Trophoblast cell (in vitro differentiated cells and primary cell): ENCODE measurements at regions not wholly inside any gene's neighbourhood (a gene's known extent, or its start where the extent isn't known, plus 50 kb on each side); places are given as distances from the start of the nearest gene placed in this dataset.

Experiments used
- DNase-seq, 2 donors: peaks; one replicate each; pipeline ENCODE4 v3.0.0-alpha.2; 2016
- H2AFZ ChIP-seq: 2 replicates; pipeline ENCODE4 v1.6.1; 2013; ENCODE audit warnings: low read length, moderate library complexity, mild to moderate bottlenecking; ENCODE audit not compliant: insufficient read depth, poor library complexity
- H2AK5ac ChIP-seq: 2 replicates; pipeline ENCODE4 v1.6.1; 2013; ENCODE audit warnings: mild to moderate bottlenecking, low read length
- H2BK120ac ChIP-seq: 2 replicates; pipeline ENCODE4 v1.6.1; 2013; ENCODE audit warnings: low read length, mild to moderate bottlenecking, moderate library complexity; ENCODE audit not compliant: insufficient read depth, poor library complexity
- H2BK12ac ChIP-seq: 2 replicates; pipeline ENCODE4 v1.6.1; 2013; ENCODE audit warnings: mild to moderate bottlenecking, low read length, moderate library complexity
- H2BK5ac ChIP-seq: 2 replicates; pipeline ENCODE4 v1.6.1; 2013; ENCODE audit warnings: low read length, low read depth, moderate library complexity, mild to moderate bottlenecking; ENCODE audit not compliant: poor library complexity
- H3K14ac ChIP-seq: 2 replicates; pipeline ENCODE4 v1.6.1; 2013; ENCODE audit warnings: mild to moderate bottlenecking, low read length
- H3K18ac ChIP-seq: 2 replicates; pipeline ENCODE4 v1.6.1; 2013; ENCODE audit warnings: mild to moderate bottlenecking, low read length
- H3K23ac ChIP-seq: 2 replicates; pipeline ENCODE4 v1.6.1; 2013; ENCODE audit warnings: low read length
- H3K27ac ChIP-seq: 2 replicates; pipeline ENCODE4 v1.5.1; 2013; ENCODE audit warnings: low read depth, mild to moderate bottlenecking, inconsistent platforms, low read length, moderate library complexity
- H3K27me3 ChIP-seq: 2 replicates; pipeline ENCODE4 v1.6.1; 2013; ENCODE audit warnings: inconsistent platforms, mild to moderate bottlenecking, low read length, moderate library complexity; ENCODE audit not compliant: insufficient read depth
- H3K36me3 ChIP-seq, 2 experiments: 1 replicate in 1 of 2; 2 replicates in 1 of 2; pipeline ENCODE4 v1.6.1; 2013; ENCODE audit warnings: low read length in 2 of 2, mild to moderate bottlenecking in 2 of 2, moderate library complexity in 1 of 2; ENCODE audit not compliant: insufficient read depth in 2 of 2, control insufficient read depth in 1 of 2
- H3K4ac ChIP-seq: 2 replicates; pipeline ENCODE4 v1.6.1; 2013; ENCODE audit warnings: low read depth, mild to moderate bottlenecking, low read length, moderate library complexity
- H3K4me1 ChIP-seq, 2 experiments: 1 replicate in 1 of 2; 2 replicates in 1 of 2; pipeline ENCODE4 v1.6.1; 2013; ENCODE audit warnings: low read length in 2 of 2, mild to moderate bottlenecking in 2 of 2, moderate library complexity in 1 of 2; ENCODE audit not compliant: insufficient read depth in 2 of 2, control insufficient read depth in 1 of 2
- H3K4me2 ChIP-seq: 2 replicates; pipeline ENCODE4 v1.6.1; 2013; ENCODE audit warnings: inconsistent platforms, mild to moderate bottlenecking, low read length, moderate library complexity
- H3K4me3 ChIP-seq: 2 replicates; pipeline ENCODE4 v1.5.1; 2013; ENCODE audit warnings: mild to moderate bottlenecking, low read depth, low read length, inconsistent platforms
- H3K79me1 ChIP-seq: one replicate; pipeline ENCODE4 v1.6.1; 2013; ENCODE audit warnings: low read length
- H3K79me2 ChIP-seq: 2 replicates; pipeline ENCODE4 v1.6.1; 2013; ENCODE audit warnings: low read length, mild to moderate bottlenecking; ENCODE audit not compliant: control insufficient read depth, insufficient read depth, poor library complexity
- H3K9ac ChIP-seq: 2 replicates; pipeline ENCODE4 v1.6.1; 2013; ENCODE audit warnings: mild to moderate bottlenecking, low read length
- H3K9me3 ChIP-seq: 2 replicates; pipeline ENCODE4 v1.6.1; 2013; ENCODE audit warnings: low read depth, mild to moderate bottlenecking, control low read depth, inconsistent platforms, low read length; ENCODE audit not compliant: insufficient read depth
- H4K12ac ChIP-seq: 2 replicates; pipeline ENCODE4 v1.6.1; 2013; ENCODE audit warnings: low read depth, mild to moderate bottlenecking, low read length, moderate library complexity
- H4K8ac ChIP-seq: 2 replicates; pipeline ENCODE4 v1.6.1; 2013; ENCODE audit warnings: low read depth, mild to moderate bottlenecking, low read length, moderate library complexity
- H4K91ac ChIP-seq: one replicate; pipeline ENCODE4 v1.6.1; 2013; ENCODE audit warnings: low read depth, mild to moderate bottlenecking, low read length, moderate library complexity
- WGBS: extraction: QIAGEN DNeasy Blood & Tissue Kit; methylation state at CpG from one replicate; pipeline ENCODE4 v1.1.7; 2013; ENCODE audit warnings: missing lambda C conversion rate; ENCODE audit not compliant: insufficient read length, insufficient coverage; ENCODE audit errors: extremely low coverage; 5-methylcytosine and 5-hydroxymethylcytosine counted together

DNA sequence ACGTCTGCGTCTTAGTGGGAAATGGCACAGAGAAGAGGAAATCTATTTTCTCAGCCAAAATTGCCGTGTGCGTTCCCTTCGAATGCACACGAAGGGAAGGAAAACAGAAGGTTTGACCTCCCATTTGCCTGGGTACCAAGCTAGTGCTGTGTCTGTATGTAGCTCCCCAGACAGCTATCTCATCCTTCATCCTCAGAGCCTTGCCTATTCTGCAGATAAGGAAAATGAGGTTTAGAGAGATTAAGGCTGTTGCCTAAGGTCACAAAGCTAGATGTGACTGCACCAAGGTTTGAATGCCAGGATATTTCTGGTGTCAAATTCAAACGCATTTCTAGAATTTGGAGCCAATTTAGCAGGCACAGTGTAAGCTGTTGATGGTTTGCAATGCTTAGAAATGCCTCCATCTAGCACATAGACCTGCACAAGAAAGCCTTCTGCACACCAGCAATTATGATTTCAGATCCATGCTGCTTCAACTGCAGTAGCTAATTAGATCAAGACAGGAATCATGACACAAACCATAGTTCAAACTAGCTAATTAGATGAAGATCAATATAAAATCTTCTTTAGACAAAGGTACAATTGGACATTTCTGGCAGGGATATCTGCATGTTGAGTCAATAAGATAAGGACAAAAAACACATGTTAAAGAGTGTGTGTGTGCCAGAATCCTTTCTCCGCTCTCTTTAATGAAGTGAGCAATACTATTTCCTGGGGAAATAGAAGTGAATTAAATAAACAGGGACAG lies 115.1 kb downstream of the CMPK2 start:
- Histone ChIP-seq H4K91ac (no peak overlapping the region), H2AK5ac (no peak overlapping the region), H3K27me3 (no peaks in the 10 kb centered on the region), H3K79me1 (no peaks in the 10 kb centered on the region), H2AFZ (no peak overlapping the region), H4K8ac (no peak overlapping the region), H3K4ac (no peak overlapping the region), H3K9me3 (no peaks in the 10 kb centered on the region), H3K4me3 (no peak overlapping the region), H3K36me3 (no peaks in the 10 kb centered on the region), H2BK5ac (no peak overlapping the region), H3K27ac (no peak overlapping the region), H3K23ac (no peak overlapping the region), H4K12ac (no peak overlapping the region), H3K79me2 (no peaks in the 10 kb centered on the region), H3K4me2 (no peak overlapping the region), H3K14ac (no peak overlapping the region), H2BK12ac (no peak overlapping the region), H2BK120ac (no peak overlapping the region), H3K18ac (no peak overlapping the region), H3K4me1 (no peaks in the 10 kb centered on the region), H3K9ac (no peak overlapping the region)
- WGBS, result no CpG with 5 or more reads among the region's 8 CpGs
- DNase-seq, result no peak

DNA sequence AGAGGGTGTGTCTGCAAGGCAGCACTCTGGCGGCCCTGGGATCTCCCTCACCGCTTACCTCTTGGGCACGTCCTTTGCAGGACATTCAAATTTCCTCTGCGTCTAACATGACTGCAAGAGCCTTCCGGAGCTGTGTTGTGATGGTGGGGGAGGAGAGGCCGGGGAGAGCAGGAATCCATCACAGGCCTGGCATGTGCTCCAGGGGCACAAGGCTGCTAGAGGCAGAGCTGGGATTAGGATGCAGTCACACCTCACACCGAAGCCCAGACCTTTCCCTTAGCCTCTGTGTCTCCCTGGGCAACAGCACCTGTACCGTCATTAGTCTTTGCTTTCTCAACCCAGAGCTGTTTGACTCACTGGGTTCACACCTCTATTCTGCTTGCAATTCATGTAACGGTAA lies 111.3 kb downstream of the CMPK2 start:
- H2BK5ac ChIP-seq, result no peak overlapping the region
- no peak for DNase-seq
- no peak overlapping the region for H4K8ac ChIP-seq
- no peak overlapping the region for H3K23ac ChIP-seq
- no peak overlapping the region for H3K9ac ChIP-seq
- no peak overlapping the region for H3K27ac ChIP-seq
- H3K4me2 ChIP-seq, result no peak overlapping the region
- H3K79me2 ChIP-seq, result no peaks in the 10 kb centered on the region
- no peak overlapping the region for H3K4me3 ChIP-seq
- peaks cover 1% of the 10 kb centered on the region for H3K9me3 ChIP-seq
- H3K79me1 ChIP-seq, result no peaks in the 10 kb centered on the region
- no peak overlapping the region for H3K14ac ChIP-seq
- no peak overlapping the region for H4K12ac ChIP-seq
- H2BK12ac ChIP-seq, result no peak overlapping the region
- H3K18ac ChIP-seq, result no peak overlapping the region
- no peak overlapping the region for H3K4ac ChIP-seq
- no peak overlapping the region for H2BK120ac ChIP-seq
- no peaks in the 10 kb centered on the region for H3K27me3 ChIP-seq
- H4K91ac ChIP-seq, result no peak overlapping the region
- no CpG with 5 or more reads among the region's 9 CpGs for whole genome bisulfite sequencing
- no peaks in the 10 kb centered on the region for H3K36me3 ChIP-seq
- H2AFZ ChIP-seq, result no peak overlapping the region
- no peak overlapping the region for H2AK5ac ChIP-seq
- no peaks in the 10 kb centered on the region for H3K4me1 ChIP-seq

DNA sequence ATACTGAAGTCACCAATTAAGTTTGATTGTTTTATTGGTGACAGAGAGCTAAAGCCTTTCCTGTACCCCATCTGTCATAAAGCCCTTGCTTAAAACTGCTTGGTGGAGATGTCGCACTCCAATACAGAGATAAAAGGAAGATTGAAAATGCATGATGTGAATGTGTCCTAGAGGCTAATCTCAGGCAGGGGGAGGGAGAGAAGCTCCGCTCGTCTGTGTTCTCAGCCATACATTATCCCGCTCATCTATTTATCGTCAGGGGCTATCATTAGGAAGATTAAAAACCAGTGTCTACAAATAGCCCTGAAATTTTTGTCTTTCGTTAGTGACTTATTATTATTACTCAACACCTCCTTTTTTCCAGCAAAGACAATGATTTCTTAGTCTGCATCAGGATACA lies 110.3 kb downstream of the CMPK2 start:
- Histone ChIP-seq H3K4me2 (no peak overlapping the region), H2BK12ac (no peak overlapping the region), H3K23ac (no peak overlapping the region), H3K9me3 (peaks cover 9% of the 10 kb centered on the region), H3K4me1 (no peaks in the 10 kb centered on the region), H3K27ac (no peak overlapping the region), H3K18ac (no peak overlapping the region), H2BK120ac (no peak overlapping the region), H3K4me3 (no peak overlapping the region), H3K36me3 (no peaks in the 10 kb centered on the region), H4K12ac (no peak overlapping the region), H3K4ac (no peak overlapping the region), H4K91ac (no peak overlapping the region), H2AK5ac (no peak overlapping the region), H3K79me2 (no peaks in the 10 kb centered on the region), H2AFZ (no peak overlapping the region), H3K9ac (no peak overlapping the region), H3K79me1 (no peaks in the 10 kb centered on the region), H2BK5ac (no peak overlapping the region), H4K8ac (no peak overlapping the region), H3K27me3 (no peaks in the 10 kb centered on the region), H3K14ac (no peak overlapping the region)
- no CpG with 5 or more reads among the region's 6 CpGs for WGBS
- no peak for DNase-seq

DNA sequence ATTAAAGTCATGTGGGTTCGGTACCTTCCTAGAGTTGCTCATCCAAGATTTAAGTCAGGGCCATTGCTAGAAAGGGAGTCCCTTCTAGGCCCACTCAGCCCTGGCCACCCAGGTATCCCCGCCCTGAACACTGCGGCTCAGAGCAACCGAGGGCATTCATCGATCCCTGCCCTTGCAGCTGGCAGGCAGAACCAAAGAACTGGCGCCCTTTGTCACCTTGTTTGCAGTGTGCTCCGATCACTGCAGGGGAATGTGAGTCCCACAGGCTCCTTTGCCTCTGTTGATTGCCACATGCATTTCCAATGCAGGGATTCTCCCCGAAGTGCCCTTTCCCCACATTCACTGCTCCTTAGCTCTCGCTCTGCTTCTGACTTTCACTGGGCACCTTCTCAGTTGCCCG lies 108.5 kb downstream of the CMPK2 start:
- no peak overlapping the region for H3K14ac ChIP-seq
- H3K18ac ChIP-seq, result no peak overlapping the region
- H3K9me3 ChIP-seq, result peaks cover 9% of the 10 kb centered on the region
- H2BK120ac ChIP-seq, result no peak overlapping the region
- no peak overlapping the region for H3K4me2 ChIP-seq
- no peaks in the 10 kb centered on the region for H3K79me2 ChIP-seq
- H2AK5ac ChIP-seq, result no peak overlapping the region
- no CpG with 5 or more reads among the region's 10 CpGs for WGBS
- no peak overlapping the region for H2BK12ac ChIP-seq
- no peak overlapping the region for H2AFZ ChIP-seq
- H3K36me3 ChIP-seq, result no peaks in the 10 kb centered on the region
- no peaks in the 10 kb centered on the region for H3K27me3 ChIP-seq
- H3K27ac ChIP-seq, result no peak overlapping the region
- no peak overlapping the region for H4K12ac ChIP-seq
- DNase-seq, result no peak
- H3K4me3 ChIP-seq, result no peak overlapping the region
- no peak overlapping the region for H4K91ac ChIP-seq
- H3K23ac ChIP-seq, result no peak overlapping the region
- H3K4ac ChIP-seq, result no peak overlapping the region
- no peak overlapping the region for H4K8ac ChIP-seq
- H3K4me1 ChIP-seq, result no peaks in the 10 kb centered on the region
- H2BK5ac ChIP-seq, result no peak overlapping the region
- no peak overlapping the region for H3K9ac ChIP-seq
- no peaks in the 10 kb centered on the region for H3K79me1 ChIP-seq
